NCI-H2196 treated with DMSO at 0.1 percent for 48 hours (cell line): ENCODE measurements at regions not wholly inside any gene's neighbourhood (a gene's known extent, or its start where the extent isn't known, plus 50 kb on each side); places are given as distances from the start of the nearest gene placed in this dataset.
"Not testable (repeated sequence)": the region's sequence is repeated elsewhere in the genome, so short reads cannot be mapped to it uniquely, and the experiment has no call there.

Experiments used
- DNase-seq: peaks from one replicate; lab custom pipeline; 2025; ENCODE audit not compliant: unreplicated experiment; lab: John Stamatoyannopoulos, UW

DNA sequence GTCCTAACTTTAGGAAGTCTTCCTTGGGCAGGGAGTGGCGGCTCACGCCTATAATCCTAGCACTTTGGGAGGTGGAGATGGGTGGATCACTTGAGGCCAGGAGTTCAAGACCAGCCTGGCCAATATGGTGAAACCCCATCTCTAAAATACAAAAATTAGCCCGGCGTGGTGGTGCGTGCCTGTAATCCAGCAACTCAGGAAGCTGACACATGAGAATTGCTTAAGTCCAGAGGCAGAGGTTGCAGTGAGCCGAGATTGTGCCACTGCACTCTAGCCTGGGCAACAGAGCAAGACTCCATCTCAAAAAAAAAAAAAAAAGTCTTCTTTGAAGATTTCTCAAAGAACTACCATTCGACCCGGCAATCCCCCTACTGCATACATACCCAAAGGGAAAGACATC is 50.0 kb upstream of the GPCPD1 start:
- DNase-seq: not testable (repeated sequence)
